D721Med (cell line): ENCODE measurements at regions not wholly inside any gene's neighbourhood (a gene's known extent, or its start where the extent isn't known, plus 50 kb on each side); places are given as distances from the start of the nearest gene placed in this dataset.

ENCODE experiments used
- DNase-seq: peaks from one replicate; pipeline ENCODE4 v3.0.0; 2011; ENCODE audit warnings: low spot score; ENCODE audit not compliant: insufficient read length
- FAIRE-seq: peaks from 2 replicates; lab custom pipeline; 2011; peaks lifted over from hg19 to GRCh38; lab: Jason Lieb, UNC
- TF ChIP-seq, protein P1 (sequence below): IDR thresholded peaks from 2 replicates; pipeline ENCODE4 v1.5.1; 2012; ENCODE audit warnings: mild to moderate bottlenecking, control low read depth; ENCODE audit not compliant: insufficient read depth; ENCODE audit errors: missing control alignments

DNA sequence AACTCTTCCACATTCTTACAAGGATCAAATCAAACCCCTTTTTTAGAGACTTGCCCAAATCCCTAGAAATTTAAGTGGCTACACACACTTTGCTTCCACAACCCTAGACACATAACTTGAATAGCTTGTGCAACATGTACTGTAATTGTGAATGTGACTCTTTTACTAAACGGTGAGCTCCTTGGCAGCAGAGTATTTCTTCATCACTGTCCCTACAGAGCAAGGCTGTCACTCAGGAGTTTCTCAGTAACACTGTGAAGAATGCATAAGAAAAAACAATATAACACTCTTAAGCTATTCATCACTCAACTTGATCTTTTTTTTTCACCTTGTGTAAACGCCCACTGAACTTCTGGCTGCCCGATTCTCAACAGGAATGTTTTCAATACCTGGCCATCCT lies 53.8 kb upstream of the ADAMTS18 start:
- DNase-seq (no peak), FAIRE-seq (no peak)
- TF ChIP-seq, protein P1, sequence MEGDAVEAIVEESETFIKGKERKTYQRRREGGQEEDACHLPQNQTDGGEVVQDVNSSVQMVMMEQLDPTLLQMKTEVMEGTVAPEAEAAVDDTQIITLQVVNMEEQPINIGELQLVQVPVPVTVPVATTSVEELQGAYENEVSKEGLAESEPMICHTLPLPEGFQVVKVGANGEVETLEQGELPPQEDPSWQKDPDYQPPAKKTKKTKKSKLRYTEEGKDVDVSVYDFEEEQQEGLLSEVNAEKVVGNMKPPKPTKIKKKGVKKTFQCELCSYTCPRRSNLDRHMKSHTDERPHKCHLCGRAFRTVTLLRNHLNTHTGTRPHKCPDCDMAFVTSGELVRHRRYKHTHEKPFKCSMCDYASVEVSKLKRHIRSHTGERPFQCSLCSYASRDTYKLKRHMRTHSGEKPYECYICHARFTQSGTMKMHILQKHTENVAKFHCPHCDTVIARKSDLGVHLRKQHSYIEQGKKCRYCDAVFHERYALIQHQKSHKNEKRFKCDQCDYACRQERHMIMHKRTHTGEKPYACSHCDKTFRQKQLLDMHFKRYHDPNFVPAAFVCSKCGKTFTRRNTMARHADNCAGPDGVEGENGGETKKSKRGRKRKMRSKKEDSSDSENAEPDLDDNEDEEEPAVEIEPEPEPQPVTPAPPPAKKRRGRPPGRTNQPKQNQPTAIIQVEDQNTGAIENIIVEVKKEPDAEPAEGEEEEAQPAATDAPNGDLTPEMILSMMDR: no peak

DNA sequence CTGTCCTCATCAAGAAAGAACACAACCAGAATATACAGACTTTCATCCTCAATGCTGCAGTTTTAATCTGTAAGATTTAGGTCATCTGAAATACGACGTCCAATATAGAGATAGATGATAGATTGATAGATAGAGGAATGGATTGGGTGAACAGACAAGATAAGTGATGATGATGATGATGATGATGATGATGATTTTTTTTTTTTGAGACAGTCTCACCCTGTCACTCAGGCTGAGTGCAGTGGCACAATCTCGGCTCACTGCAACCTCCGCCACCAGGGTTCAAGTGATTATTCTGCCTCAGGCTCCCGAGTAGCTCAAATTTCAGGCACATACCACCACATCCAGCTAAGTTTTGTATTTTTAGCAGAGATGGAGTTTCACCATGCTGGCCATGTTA lies 56.3 kb upstream of the ADAMTS18 start:
- DNase-seq (no peak), FAIRE-seq (no peak)
- TF ChIP-seq, protein P1: no peak

DNA sequence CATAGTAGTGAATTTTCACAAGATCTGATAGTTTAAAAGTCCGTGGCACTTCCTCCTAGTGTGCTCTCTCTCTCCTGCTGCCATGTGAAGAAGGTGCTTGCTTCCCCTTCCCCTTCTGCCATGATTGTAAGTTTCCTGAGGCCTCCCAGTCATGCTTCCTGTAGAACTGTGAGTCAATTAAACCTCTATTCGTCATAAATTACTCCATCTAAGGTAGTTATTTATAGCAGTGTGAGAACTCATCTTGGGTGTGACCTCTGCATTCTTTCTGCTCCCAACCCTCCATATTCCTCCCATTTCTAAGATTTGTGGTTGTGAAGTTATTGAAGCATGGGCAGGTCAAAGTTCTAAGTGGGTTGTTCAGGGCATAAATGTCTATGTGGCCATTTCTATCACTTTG lies 62.1 kb upstream of the ADAMTS18 start:
- no peak for FAIRE-seq
- TF ChIP-seq, protein P1: no peak
- no peak for DNase-seq

DNA sequence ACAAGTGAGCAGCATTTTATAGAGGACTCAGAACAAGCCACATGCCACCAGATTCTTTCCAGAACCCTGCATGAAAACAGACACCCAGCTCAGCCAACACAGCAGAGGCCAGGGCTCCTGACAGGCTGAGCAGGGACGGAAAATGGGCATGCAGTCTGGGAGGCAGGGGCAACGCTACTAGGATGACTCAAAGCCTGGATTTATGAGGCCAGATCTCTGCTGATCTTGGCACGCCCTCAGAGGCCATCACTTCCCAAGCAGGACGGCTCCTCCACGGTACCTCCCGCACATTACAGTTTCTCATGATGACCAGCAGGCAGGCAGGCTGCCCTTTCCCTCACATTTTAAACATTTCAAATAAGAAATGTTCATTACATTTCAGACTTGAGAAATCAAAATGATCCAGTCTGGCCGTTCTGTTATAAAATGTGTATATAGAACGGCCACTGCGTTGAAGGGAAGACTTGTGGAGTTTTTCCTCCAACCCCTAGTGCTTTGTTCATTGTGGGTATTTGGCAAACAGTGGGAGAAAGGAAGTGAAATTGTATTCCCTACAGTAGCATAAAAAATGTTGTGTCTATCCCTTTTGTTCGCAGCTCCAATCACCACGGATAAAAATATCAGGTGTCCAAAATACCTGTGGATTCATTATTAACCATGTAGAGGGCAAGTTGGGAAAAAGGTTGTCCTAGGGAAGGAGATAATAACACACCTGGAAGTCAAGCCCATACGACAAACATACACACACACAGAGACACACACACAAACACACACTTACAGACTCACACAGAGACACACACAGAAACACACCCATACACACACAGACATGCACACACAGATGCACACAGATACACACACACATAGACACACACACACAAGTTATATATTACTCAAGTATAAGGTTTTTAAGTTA lies 64.8 kb upstream of the ADAMTS18 start:
- FAIRE-seq: no peak
- no peak for DNase-seq
- TF ChIP-seq, protein P1: no peak

DNA sequence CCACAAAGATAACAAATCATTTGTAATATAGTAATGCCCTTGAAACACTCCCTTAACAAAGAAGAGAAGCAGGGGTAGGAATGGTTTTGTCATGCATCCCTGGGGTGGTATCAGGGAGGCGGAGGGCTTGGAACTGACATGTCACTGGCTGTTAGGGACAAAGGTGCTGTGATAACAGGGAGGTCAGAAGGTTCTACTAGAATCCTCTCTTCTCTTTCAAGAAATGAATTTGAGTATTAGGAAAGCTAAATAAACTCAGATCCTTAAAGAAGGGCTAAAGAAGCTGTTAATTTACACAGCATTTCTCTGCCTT lies 65.4 kb upstream of the ADAMTS18 start:
- FAIRE-seq: no peak

DNA sequence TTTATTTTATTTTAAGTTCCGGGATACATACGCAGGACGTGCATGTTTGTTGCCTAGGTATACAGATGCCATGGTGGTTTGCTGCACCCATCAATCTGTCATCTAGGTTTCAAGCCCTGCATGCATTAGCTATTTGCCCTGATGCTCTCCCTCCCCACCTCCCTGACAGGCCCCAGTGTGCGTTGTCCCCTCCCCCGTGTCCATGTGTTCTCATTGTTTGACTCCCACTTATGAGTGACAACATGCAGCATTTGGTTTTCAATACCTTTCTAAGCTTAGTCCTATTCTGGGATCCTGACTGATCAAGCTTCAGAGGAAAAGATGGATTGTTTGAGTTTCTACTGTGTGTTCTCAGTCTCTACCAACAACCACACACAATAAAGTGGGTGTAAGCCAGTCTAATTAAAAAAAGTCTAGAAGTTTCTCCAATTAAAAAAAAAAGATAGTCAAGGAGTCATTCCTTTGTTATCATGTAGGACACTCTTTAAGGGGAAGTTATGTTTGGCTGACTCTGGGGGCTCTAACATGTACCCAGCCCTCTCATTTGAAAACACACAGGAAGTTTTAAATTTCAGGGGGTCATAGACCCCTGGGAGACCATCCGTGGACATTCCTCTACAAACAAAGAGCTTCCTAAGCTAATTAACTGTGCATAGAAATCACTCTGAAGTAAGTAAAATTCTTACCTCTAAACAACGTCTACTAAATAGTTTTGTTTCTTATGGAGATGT lies 66.3 kb upstream of the ADAMTS18 start:
- FAIRE-seq (no peak), DNase-seq (no peak)
- TF ChIP-seq, protein P1: no peak

More for the DNA sequence above, 65.4 kb upstream of the ADAMTS18 start:
- TF ChIP-seq, protein P1: no peak
- DNase-seq: no peak
